SK-N-SH (cell line): ENCODE measurements at regions not wholly inside any gene's neighbourhood (a gene's known extent, or its start where the extent isn't known, plus 50 kb on each side); places are given as distances from the start of the nearest gene placed in this dataset.

Experiments used
- FOXJ3 ChIP-seq: sonication (generic); formaldehyde crosslinking; IDR thresholded peaks from 2 replicates; pipeline ENCODE4 v1.5.1; 2020; ENCODE audit warnings: mild to moderate bottlenecking, missing genetic modification reagents
- NFIC ChIP-seq: IDR thresholded peaks from 2 replicates; pipeline ENCODE4 v1.4.0; 2012; ENCODE audit warnings: borderline replicate concordance
- PBX3 ChIP-seq: IDR thresholded peaks from 2 replicates; pipeline ENCODE4; 2012
- POLR2AphosphoS5 ChIP-seq: IDR thresholded peaks from 2 replicates; pipeline ENCODE4 v1.6.1; 2012; ENCODE audit warnings: low read depth, low read length
- SIN3A ChIP-seq: IDR thresholded peaks from 2 replicates; pipeline ENCODE4 v1.6.1; 2012; ENCODE audit warnings: low read depth, mild to moderate bottlenecking, low read length, moderate library complexity, borderline replicate concordance
- TAF1 ChIP-seq: IDR thresholded peaks from 2 replicates; pipeline ENCODE4 v1.6.1; 2012; ENCODE audit warnings: low read depth, mild to moderate bottlenecking, low read length, moderate library complexity, borderline replicate concordance
- TCF12 ChIP-seq: IDR thresholded peaks from 2 replicates; pipeline ENCODE4 v1.4.0; 2012
- USF1 ChIP-seq: IDR thresholded peaks from 2 replicates; pipeline ENCODE4 v1.4.0; 2012; ENCODE audit warnings: low read depth, borderline replicate concordance
- TF ChIP-seq, protein P1 (sequence below): fragments of 200-600 bp; sonication (generic); IDR thresholded peaks from 2 replicates; pipeline ENCODE4 v1.6.1; 2017; ENCODE audit warnings: antibody characterized with exemption, mild to moderate bottlenecking, moderate library complexity

- no peak for TF ChIP-seq SIN3A
- TF ChIP-seq POLR2AphosphoS5: no peak
- TF ChIP-seq, protein P1, sequence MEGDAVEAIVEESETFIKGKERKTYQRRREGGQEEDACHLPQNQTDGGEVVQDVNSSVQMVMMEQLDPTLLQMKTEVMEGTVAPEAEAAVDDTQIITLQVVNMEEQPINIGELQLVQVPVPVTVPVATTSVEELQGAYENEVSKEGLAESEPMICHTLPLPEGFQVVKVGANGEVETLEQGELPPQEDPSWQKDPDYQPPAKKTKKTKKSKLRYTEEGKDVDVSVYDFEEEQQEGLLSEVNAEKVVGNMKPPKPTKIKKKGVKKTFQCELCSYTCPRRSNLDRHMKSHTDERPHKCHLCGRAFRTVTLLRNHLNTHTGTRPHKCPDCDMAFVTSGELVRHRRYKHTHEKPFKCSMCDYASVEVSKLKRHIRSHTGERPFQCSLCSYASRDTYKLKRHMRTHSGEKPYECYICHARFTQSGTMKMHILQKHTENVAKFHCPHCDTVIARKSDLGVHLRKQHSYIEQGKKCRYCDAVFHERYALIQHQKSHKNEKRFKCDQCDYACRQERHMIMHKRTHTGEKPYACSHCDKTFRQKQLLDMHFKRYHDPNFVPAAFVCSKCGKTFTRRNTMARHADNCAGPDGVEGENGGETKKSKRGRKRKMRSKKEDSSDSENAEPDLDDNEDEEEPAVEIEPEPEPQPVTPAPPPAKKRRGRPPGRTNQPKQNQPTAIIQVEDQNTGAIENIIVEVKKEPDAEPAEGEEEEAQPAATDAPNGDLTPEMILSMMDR: no peak
- no peak for TF ChIP-seq NFIC
- no peak for TF ChIP-seq PBX3
- no peak for TF ChIP-seq FOXJ3 (CRISPR knock-in tag)
- no peak for TF ChIP-seq TCF12
- no peak for TF ChIP-seq TAF1
- TF ChIP-seq USF1: no peak
Observed at GRCh38 chr5:156188016-156188415, 138.9 kb upstream of the SGCD start.
